Lower leg skin (tissue), 3 donors: ENCODE measurements at regions not wholly inside any gene's neighbourhood (a gene's known extent, or its start where the extent isn't known, plus 50 kb on each side); places are given as distances from the start of the nearest gene placed in this dataset.
"Not testable (repeated sequence)": the region's sequence is repeated elsewhere in the genome, so short reads cannot be mapped to it uniquely, and the experiment has no call there.

Experiments
- CTCF ChIP-seq, 3 donors: fragments of 450-650 bp; IDR thresholded peaks; one replicate each; pipeline ENCODE4 v1.5.1; 2016; ENCODE audit warnings: antibody characterized with exemption in 3 of 3, mild to moderate bottlenecking in 3 of 3, moderate library complexity in 2 of 3
- POLR2A ChIP-seq, 2 donors: fragments of 450-650 bp; IDR thresholded peaks; one replicate each; pipeline ENCODE4 v1.6.1; 2016 to 2017; ENCODE audit warnings: antibody characterized with exemption in 2 of 2, mild to moderate bottlenecking in 1 of 2, moderate library complexity in 1 of 2

GRCh38 chr20:53644108-53644507 is 50.5 kb upstream of the ZNF217 start:
- not testable (repeated sequence) for TF ChIP-seq CTCF, POLR2A (IDR thresholded peaks at IDR 0.05)
